ENCODE measurements at regions not wholly inside any gene's neighbourhood (a gene's known extent, or its start where the extent isn't known, plus 50 kb on each side); places are given as distances from the start of the nearest gene placed in this dataset.

GRCh38 chr6:71187141-71187540 lies 101.5 kb upstream of the OGFRL1 start:
- TF ChIP-seq CTCF (IDR thresholded peaks at IDR 0.05; ENCODE audit: low read depth, low read length, poor library complexity, severe bottlenecking) (no peak), EZH2phosphoT487 (IDR thresholded peaks at IDR 0.05; ENCODE audit: borderline replicate concordance, low read length) (no peak)
